Astrocyte of the hippocampus (primary cell): ENCODE measurements at regions not wholly inside any gene's neighbourhood (a gene's known extent, or its start where the extent isn't known, plus 50 kb on each side); places are given as distances from the start of the nearest gene placed in this dataset.
"Not testable (repeated sequence)": the region's sequence is repeated elsewhere in the genome, so short reads cannot be mapped to it uniquely, and the experiment has no call there.

Experiments
- DNase-seq: peaks from one replicate; pipeline ENCODE4 v3.0.0; 2011; ENCODE audit warnings: low read depth, low spot score

GRCh38 chrX:21219208-21219607 is 155.0 kb upstream of the CNKSR2 start:
- not testable (repeated sequence) for DNase-seq

- no peak for DNase-seq
These were observed 148.6 kb upstream of the CNKSR2 start for GRCh38 chrX:21225643-21226042.

- DNase-seq = not testable (repeated sequence)
These were observed 145.2 kb upstream of the CNKSR2 start for GRCh38 chrX:21228974-21229373.

GRCh38 chrX:21255032-21255618 is 119.1 kb upstream of the CNKSR2 start:
- DNase-seq = no peak

GRCh38 chrX:21266949-21267348 is 107.3 kb upstream of the CNKSR2 start:
- peak; percentile 10 for DNase-seq

- DNase-seq = no peak
These were observed 97.3 kb upstream of the CNKSR2 start for GRCh38 chrX:21276736-21277433.

GRCh38 chrX:21289232-21289631 is 85.0 kb upstream of the CNKSR2 start:
- DNase-seq = peak; percentile 33

GRCh38 chrX:21295246-21295820 is 78.9 kb upstream of the CNKSR2 start:
- no peak for DNase-seq

- no peak for DNase-seq
These were observed 68.3 kb upstream of the CNKSR2 start for GRCh38 chrX:21305799-21306336.

GRCh38 chrX:21319323-21319722 is 54.9 kb upstream of the CNKSR2 start:
- no peak for DNase-seq
